22Rv1 (cell line): ENCODE measurements at regions not wholly inside any gene's neighbourhood (a gene's known extent, or its start where the extent isn't known, plus 50 kb on each side); places are given as distances from the start of the nearest gene placed in this dataset.

Experiments used
- ZFX ChIP-seq: fragments of 450-650 bp; IDR thresholded peaks from 2 replicates; pipeline ENCODE4 v1.6.1; 2017; ENCODE audit warnings: antibody characterized with exemption, borderline replicate concordance
- TF ChIP-seq, protein P1 (sequence below): fragments of 450-650 bp; IDR thresholded peaks from 2 replicates; pipeline ENCODE4 v1.5.1; 2017; ENCODE audit warnings: mild to moderate bottlenecking

DNA sequence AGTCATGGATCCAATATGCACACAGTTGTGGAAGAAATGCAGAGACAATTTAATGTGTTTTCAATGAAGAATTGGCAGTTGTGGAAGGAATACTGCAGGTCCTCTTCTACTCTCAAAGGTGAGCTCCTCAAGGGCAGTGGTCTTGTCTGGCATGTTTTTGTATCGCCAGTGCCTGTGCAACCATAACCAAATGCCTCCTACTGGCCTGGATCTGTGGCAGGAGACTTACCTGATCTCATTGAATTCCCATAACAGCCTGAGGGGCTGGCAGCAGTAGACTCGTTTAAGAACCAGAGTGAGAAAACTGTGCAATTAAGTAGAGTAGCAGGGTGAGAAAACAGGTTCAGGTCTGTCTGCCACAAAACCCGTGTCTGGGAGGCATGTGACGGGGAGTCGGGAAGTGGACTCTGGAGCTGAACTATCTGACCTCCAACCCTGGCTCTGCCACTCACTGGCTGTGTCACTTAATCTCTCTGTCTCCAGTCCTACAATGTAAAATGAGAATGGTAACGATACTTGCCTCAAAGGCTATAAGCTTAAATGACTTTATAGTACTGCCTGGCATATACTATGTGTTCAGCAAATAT, 268.2 kb upstream of the SSTR1 start:
- TF ChIP-seq, protein P1, sequence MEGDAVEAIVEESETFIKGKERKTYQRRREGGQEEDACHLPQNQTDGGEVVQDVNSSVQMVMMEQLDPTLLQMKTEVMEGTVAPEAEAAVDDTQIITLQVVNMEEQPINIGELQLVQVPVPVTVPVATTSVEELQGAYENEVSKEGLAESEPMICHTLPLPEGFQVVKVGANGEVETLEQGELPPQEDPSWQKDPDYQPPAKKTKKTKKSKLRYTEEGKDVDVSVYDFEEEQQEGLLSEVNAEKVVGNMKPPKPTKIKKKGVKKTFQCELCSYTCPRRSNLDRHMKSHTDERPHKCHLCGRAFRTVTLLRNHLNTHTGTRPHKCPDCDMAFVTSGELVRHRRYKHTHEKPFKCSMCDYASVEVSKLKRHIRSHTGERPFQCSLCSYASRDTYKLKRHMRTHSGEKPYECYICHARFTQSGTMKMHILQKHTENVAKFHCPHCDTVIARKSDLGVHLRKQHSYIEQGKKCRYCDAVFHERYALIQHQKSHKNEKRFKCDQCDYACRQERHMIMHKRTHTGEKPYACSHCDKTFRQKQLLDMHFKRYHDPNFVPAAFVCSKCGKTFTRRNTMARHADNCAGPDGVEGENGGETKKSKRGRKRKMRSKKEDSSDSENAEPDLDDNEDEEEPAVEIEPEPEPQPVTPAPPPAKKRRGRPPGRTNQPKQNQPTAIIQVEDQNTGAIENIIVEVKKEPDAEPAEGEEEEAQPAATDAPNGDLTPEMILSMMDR: no peak
- no peak for TF ChIP-seq ZFX
